NB4 (cell line): ENCODE measurements at regions not wholly inside any gene's neighbourhood (a gene's known extent, or its start where the extent isn't known, plus 50 kb on each side); places are given as distances from the start of the nearest gene placed in this dataset.

ENCODE experiments used
- POLR2A ChIP-seq: IDR thresholded peaks from 2 replicates; pipeline ENCODE4 v1.6.1; 2011; ENCODE audit warnings: mild to moderate bottlenecking; ENCODE audit not compliant: insufficient read length; ENCODE audit errors: extremely low read depth
- TF ChIP-seq, protein P1 (sequence below): IDR thresholded peaks from one replicate; pipeline ENCODE4 v1.5.1; 2012; ENCODE audit warnings: low read depth, low read length
- TF ChIP-seq, protein P2 (sequence below): IDR thresholded peaks from 2 replicates; pipeline ENCODE4 v1.6.1; 2011; ENCODE audit warnings: low read depth, low read length

GRCh38 chr12:89087876-89088275 is 264.4 kb downstream of the DUSP6 start:
- TF ChIP-seq, protein P1, sequence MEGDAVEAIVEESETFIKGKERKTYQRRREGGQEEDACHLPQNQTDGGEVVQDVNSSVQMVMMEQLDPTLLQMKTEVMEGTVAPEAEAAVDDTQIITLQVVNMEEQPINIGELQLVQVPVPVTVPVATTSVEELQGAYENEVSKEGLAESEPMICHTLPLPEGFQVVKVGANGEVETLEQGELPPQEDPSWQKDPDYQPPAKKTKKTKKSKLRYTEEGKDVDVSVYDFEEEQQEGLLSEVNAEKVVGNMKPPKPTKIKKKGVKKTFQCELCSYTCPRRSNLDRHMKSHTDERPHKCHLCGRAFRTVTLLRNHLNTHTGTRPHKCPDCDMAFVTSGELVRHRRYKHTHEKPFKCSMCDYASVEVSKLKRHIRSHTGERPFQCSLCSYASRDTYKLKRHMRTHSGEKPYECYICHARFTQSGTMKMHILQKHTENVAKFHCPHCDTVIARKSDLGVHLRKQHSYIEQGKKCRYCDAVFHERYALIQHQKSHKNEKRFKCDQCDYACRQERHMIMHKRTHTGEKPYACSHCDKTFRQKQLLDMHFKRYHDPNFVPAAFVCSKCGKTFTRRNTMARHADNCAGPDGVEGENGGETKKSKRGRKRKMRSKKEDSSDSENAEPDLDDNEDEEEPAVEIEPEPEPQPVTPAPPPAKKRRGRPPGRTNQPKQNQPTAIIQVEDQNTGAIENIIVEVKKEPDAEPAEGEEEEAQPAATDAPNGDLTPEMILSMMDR, result no peak
- no peak for TF ChIP-seq POLR2A
- TF ChIP-seq, protein P2, sequence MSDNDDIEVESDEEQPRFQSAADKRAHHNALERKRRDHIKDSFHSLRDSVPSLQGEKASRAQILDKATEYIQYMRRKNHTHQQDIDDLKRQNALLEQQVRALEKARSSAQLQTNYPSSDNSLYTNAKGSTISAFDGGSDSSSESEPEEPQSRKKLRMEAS, result no peak
